ENCODE measurements at regions not wholly inside any gene's neighbourhood (a gene's known extent, or its start where the extent isn't known, plus 50 kb on each side); places are given as distances from the start of the nearest gene placed in this dataset.

DNA sequence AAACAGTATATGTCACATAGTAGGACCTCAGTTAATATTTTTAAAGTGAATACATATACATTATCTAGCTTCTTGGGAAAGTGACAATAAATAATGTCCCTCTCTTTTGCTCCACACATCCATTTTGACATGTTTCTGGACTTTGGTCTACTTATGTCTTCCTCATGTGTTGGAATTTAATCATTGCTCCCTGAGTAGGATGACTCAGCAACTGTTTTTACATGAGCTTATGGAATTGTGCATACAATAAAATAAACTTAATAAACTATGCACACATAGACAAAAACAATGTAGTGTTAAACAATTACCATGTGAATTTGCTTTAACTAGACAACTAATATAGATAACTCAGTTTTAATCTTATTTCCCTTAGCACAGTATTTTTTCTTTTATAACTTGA lies 503.8 kb downstream of the TFAP2B start:
- no peak overlapping the region for H3K27ac Mint-ChIP-seq
- no peaks in the 10 kb centered on the region for H3K36me3 Mint-ChIP-seq (ENCODE audit: low read depth)
- no peak overlapping the region for H3K4me3 ChIP-seq (ENCODE audit: low read length)
- no peaks in the 10 kb centered on the region for H3K27me3 ChIP-seq (ENCODE audit: control insufficient read depth in 1 of 2, insufficient read depth in 2 of 2, low read length in 2 of 2)
- ChIA-PET POLR2A (no interaction called here), CTCF (no interaction called here)
- ATAC-seq (ENCODE audit: poor library complexity) = no peak
- intact Hi-C loops (cut with DNase I, micrococcal nuclease) = no loop called here
- H3K27me3 Mint-ChIP-seq = no peaks in the 10 kb centered on the region
- H3K27ac ChIP-seq (ENCODE audit: low read depth in 1 of 2, low read length in 2 of 2) = no peak overlapping the region
- H3K4me1 ChIP-seq (ENCODE audit: insufficient read depth, low read length) = no peaks in the 10 kb centered on the region
- TF ChIP-seq, protein P1, sequence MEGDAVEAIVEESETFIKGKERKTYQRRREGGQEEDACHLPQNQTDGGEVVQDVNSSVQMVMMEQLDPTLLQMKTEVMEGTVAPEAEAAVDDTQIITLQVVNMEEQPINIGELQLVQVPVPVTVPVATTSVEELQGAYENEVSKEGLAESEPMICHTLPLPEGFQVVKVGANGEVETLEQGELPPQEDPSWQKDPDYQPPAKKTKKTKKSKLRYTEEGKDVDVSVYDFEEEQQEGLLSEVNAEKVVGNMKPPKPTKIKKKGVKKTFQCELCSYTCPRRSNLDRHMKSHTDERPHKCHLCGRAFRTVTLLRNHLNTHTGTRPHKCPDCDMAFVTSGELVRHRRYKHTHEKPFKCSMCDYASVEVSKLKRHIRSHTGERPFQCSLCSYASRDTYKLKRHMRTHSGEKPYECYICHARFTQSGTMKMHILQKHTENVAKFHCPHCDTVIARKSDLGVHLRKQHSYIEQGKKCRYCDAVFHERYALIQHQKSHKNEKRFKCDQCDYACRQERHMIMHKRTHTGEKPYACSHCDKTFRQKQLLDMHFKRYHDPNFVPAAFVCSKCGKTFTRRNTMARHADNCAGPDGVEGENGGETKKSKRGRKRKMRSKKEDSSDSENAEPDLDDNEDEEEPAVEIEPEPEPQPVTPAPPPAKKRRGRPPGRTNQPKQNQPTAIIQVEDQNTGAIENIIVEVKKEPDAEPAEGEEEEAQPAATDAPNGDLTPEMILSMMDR (IDR thresholded peaks at IDR 0.05) = no peak
- no peaks in the 10 kb centered on the region for H3K9me3 ChIP-seq (ENCODE audit: control insufficient read depth in 1 of 2, insufficient read depth in 1 of 2, low read length in 2 of 2)
- H3K9me3 Mint-ChIP-seq = no peaks in the 10 kb centered on the region
- DNase-seq = no peak
- no peaks in the 10 kb centered on the region for H3K36me3 ChIP-seq (ENCODE audit: insufficient read depth, low read length)
- H3K4me3 Mint-ChIP-seq = no peak overlapping the region
- H3K4me1 Mint-ChIP-seq (ENCODE audit: low read depth) = no peaks in the 10 kb centered on the region

DNA sequence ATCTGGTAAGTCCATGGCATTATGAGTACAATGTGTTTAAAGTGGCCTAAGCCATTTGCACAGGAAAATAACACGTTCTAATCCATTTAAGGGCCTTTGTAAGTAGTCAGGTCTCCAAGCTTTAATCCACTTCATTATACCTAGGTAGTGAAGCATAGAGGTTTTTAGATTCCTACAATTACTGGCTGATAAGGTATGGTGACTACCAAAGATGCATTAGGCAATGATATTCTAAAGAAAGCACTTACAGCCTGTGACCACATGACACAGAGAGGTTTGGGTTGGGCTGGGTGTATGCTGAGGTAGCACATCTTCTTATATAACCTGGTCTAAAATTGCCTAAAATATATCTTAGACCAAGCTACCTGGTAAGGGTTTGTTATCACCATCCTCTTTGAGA lies 504.4 kb downstream of the TFAP2B start:
- ChIA-PET POLR2A (no interaction called here), CTCF (no interaction called here)
- Histone ChIP-seq H3K27ac (ENCODE audit: low read depth in 1 of 2, low read length in 2 of 2) (no peak overlapping the region), H3K4me1 (ENCODE audit: insufficient read depth, low read length) (no peaks in the 10 kb centered on the region), H3K4me3 (ENCODE audit: low read length) (no peak overlapping the region), H3K9me3 (ENCODE audit: control insufficient read depth in 1 of 2, insufficient read depth in 1 of 2, low read length in 2 of 2) (no peaks in the 10 kb centered on the region), H3K36me3 (ENCODE audit: insufficient read depth, low read length) (no peaks in the 10 kb centered on the region), H3K27me3 (ENCODE audit: control insufficient read depth in 1 of 2, insufficient read depth in 2 of 2, low read length in 2 of 2) (no peaks in the 10 kb centered on the region)
- intact Hi-C loops (cut with DNase I, micrococcal nuclease) = no loop called here
- H3K4me3 Mint-ChIP-seq = no peak overlapping the region
- ATAC-seq (ENCODE audit: poor library complexity) (no peak), DNase-seq (no peak)
- no peaks in the 10 kb centered on the region for H3K9me3 Mint-ChIP-seq
- H3K27me3 Mint-ChIP-seq = no peaks in the 10 kb centered on the region
- no peak overlapping the region for H3K27ac Mint-ChIP-seq
- no peaks in the 10 kb centered on the region for H3K4me1 Mint-ChIP-seq (ENCODE audit: low read depth)
- H3K36me3 Mint-ChIP-seq (ENCODE audit: low read depth) = no peaks in the 10 kb centered on the region
- TF ChIP-seq, protein P1 (IDR thresholded peaks at IDR 0.05) = no peak

DNA sequence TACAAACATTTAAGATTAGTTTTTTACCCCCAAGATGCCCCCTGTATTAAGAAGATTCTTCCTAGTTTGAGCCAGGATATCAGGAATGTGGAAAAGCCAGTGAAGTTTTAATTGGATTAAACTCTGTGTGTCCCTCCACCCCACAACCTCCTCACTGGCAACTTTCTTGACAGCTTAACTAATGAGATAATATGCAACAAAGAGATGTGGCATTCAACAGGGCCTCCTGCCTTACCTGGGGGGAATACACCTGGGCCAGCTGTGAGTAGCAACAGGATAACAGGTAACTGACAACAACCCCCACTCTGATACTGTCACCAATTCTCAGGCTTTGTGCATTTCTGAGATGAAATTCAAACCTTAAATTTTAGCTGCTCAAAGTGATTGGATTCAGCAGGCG lies 512.3 kb downstream of the TFAP2B start:
- DNase-seq (no peak), ATAC-seq (ENCODE audit: poor library complexity) (no peak)
- no peak overlapping the region for H3K27ac Mint-ChIP-seq
- no peaks in the 10 kb centered on the region for H3K27me3 Mint-ChIP-seq
- no peaks in the 10 kb centered on the region for H3K36me3 Mint-ChIP-seq (ENCODE audit: low read depth)
- intact Hi-C loops (cut with DNase I, micrococcal nuclease) = no loop called here
- CTCF ChIA-PET = no interaction called here
- no peaks in the 10 kb centered on the region for H3K36me3 ChIP-seq (ENCODE audit: insufficient read depth, low read length)
- TF ChIP-seq, protein P1 (IDR thresholded peaks at IDR 0.05) = no peak
- no peak overlapping the region for H3K4me3 Mint-ChIP-seq
- no peak overlapping the region for H3K4me3 ChIP-seq (ENCODE audit: low read length)
- no peak overlapping the region for H3K27ac ChIP-seq (ENCODE audit: low read depth in 1 of 2, low read length in 2 of 2)
- H3K4me1 Mint-ChIP-seq (ENCODE audit: low read depth) = no peaks in the 10 kb centered on the region
- H3K9me3 ChIP-seq (ENCODE audit: control insufficient read depth in 1 of 2, insufficient read depth in 1 of 2, low read length in 2 of 2) = no peaks in the 10 kb centered on the region
- peaks cover 6% of the 10 kb centered on the region for H3K9me3 Mint-ChIP-seq
- no peaks in the 10 kb centered on the region for H3K4me1 ChIP-seq (ENCODE audit: insufficient read depth, low read length)
- POLR2A ChIA-PET = no interaction called here
- H3K27me3 ChIP-seq (ENCODE audit: control insufficient read depth in 1 of 2, insufficient read depth in 2 of 2, low read length in 2 of 2) = no peaks in the 10 kb centered on the region

All from CD4-positive, alpha-beta T cell (primary cell).